ENCODE measurements at regions not wholly inside any gene's neighbourhood (a gene's known extent, or its start where the extent isn't known, plus 50 kb on each side); places are given as distances from the start of the nearest gene placed in this dataset.

DNA sequence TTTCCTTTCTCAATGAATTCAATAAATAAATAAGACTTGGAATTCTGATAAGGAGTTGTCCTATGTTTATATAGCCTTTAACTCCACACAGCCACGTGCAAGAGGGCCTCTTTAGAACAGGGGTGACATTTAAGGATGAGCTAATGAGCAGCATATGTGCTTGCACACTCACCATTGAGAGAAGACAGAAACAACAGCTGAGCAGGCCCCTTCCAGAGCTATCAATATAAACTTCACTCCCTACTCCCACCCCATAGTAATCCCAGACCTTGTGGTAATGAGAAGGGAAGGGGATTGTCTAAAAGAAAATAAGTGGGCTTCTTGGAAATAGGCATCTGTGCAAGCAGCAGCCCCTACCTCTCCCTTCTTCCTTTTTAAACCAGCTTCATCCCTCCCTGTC, 176.0 kb downstream of the SEC16B start:
- no peaks in the 10 kb centered on the region for H3K4me1 ChIP-seq (ENCODE audit: control insufficient read depth in 3 of 3, insufficient read depth in 2 of 3, low read depth in 1 of 3, low read length in 2 of 3)
- no peaks in the 10 kb centered on the region for H3K9me3 ChIP-seq (ENCODE audit: control insufficient read depth in 2 of 2, insufficient read depth in 1 of 2, low read depth in 1 of 2, low read length in 1 of 2)
- 0 to 7% (median 0%) methylated on average over 1 of the region's 1 CpG for WGBS, 3 donors
- H3K36me3 ChIP-seq (ENCODE audit: control insufficient read depth in 3 of 3, insufficient read depth in 2 of 3, low read depth in 1 of 3, low read length in 3 of 3): no peaks in the 10 kb centered on the region
- peaks cover 0 to 3% (median 0%) of the 10 kb centered on the region in 3 donors for H3K27me3 ChIP-seq (ENCODE audit: control insufficient read depth in 3 of 3, insufficient read depth in 3 of 3, low read length in 3 of 3)
- no peak overlapping the region for H3K4me3 ChIP-seq (ENCODE audit: low read depth in 1 of 3, low read length in 3 of 3)
- FAIRE-seq: no peak
- no peak overlapping the region for H3K27ac ChIP-seq (ENCODE audit: low read depth in 1 of 3, low read length in 2 of 3)
- DNase-seq: no peak

DNA sequence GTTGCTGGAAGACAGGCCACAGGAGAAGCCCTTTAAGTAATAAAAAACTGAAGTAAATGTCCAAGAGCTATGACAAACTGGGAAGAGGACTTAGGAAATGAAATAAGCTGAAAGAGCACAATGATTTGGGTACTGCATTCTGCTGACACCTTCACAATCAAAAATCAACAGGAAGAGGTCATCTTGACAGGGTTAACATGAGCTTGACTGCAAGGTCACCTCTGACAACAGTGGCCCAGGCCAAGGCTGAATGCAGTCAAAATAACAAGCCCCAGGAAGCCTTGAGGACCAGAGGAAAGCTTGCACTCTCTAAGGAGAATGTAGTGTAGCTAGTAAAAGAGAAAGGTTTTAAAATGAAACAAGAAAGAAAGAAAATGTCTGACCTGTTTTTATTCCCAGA, 179.3 kb downstream of the SEC16B start:
- DNase-seq (no peak), FAIRE-seq (no peak)
- H3K9me3 ChIP-seq (ENCODE audit: control insufficient read depth in 2 of 2, insufficient read depth in 1 of 2, low read depth in 1 of 2, low read length in 1 of 2): no peaks in the 10 kb centered on the region
- no peaks in the 10 kb centered on the region for H3K27me3 ChIP-seq (ENCODE audit: control insufficient read depth in 3 of 3, insufficient read depth in 3 of 3, low read length in 3 of 3)
- H3K36me3 ChIP-seq (ENCODE audit: control insufficient read depth in 3 of 3, insufficient read depth in 2 of 3, low read depth in 1 of 3, low read length in 3 of 3): no peaks in the 10 kb centered on the region
- no peak overlapping the region for H3K4me3 ChIP-seq (ENCODE audit: low read depth in 1 of 3, low read length in 3 of 3)
- H3K27ac ChIP-seq (ENCODE audit: low read depth in 1 of 3, low read length in 2 of 3): no peak overlapping the region
- H3K4me1 ChIP-seq (ENCODE audit: control insufficient read depth in 3 of 3, insufficient read depth in 2 of 3, low read depth in 1 of 3, low read length in 2 of 3): no peaks in the 10 kb centered on the region

DNA sequence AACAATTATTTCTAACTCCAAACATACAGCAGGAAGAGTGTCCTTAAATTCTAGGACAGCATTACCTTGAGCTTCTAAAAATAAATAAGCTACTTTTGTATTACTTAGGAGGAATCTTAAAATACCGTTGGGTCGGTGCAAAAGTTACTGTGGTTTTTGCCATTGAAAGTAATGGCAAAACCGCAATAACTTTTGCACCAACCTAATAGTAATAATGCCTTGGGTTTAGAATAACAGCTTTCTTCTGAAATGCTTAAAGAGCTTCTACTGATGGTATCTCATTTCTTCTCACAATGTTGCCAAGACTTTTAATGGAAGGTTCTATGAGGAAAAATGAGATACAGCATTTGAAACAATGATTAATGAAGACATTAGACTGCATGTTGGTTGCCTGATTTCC, 179.9 kb downstream of the SEC16B start:
- Histone ChIP-seq H3K4me3 (ENCODE audit: low read depth in 1 of 3, low read length in 3 of 3) (no peak overlapping the region), H3K9me3 (ENCODE audit: control insufficient read depth in 2 of 2, insufficient read depth in 1 of 2, low read depth in 1 of 2, low read length in 1 of 2) (no peaks in the 10 kb centered on the region), H3K36me3 (ENCODE audit: control insufficient read depth in 3 of 3, insufficient read depth in 2 of 3, low read depth in 1 of 3, low read length in 3 of 3) (no peaks in the 10 kb centered on the region), H3K27me3 (ENCODE audit: control insufficient read depth in 3 of 3, insufficient read depth in 3 of 3, low read length in 3 of 3) (no peaks in the 10 kb centered on the region), H3K27ac (ENCODE audit: low read depth in 1 of 3, low read length in 2 of 3) (no peak overlapping the region), H3K4me1 (ENCODE audit: control insufficient read depth in 3 of 3, insufficient read depth in 2 of 3, low read depth in 1 of 3, low read length in 2 of 3) (no peaks in the 10 kb centered on the region)
- no peak for DNase-seq
- FAIRE-seq: no peak
- WGBS, 3 donors: 80 to 90% (median 81%) methylated on average over 3 of the region's 3 CpGs

DNA sequence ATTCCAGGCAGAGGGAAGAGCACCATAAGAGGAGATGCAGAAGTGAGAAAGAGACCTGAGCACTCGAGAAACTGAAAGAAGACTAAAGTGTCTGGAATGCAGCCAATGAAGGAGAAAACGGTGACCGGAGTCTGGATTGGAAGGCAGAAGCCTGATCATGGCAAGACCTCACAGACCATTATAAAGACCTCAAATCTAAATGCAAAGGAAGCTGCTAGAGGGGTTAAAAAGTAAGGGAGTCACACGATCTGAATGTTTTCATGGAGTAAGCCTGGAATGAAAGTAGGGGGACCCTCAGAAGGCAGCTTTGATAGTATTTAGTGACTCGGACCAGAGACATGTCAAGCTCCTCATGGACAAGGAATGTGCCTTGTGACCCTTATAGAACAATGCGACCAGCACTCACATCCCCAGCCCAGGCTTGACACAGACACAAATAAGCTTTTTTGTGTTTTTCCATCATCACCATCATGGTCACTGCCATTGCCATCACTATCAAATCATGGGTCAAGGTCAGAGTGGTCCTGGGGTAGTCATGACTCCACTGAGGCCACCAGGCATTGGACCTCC, 183.6 kb downstream of the SEC16B start:
- no peaks in the 10 kb centered on the region for H3K27me3 ChIP-seq (ENCODE audit: control insufficient read depth in 3 of 3, insufficient read depth in 3 of 3, low read length in 3 of 3)
- no peaks in the 10 kb centered on the region for H3K4me1 ChIP-seq (ENCODE audit: control insufficient read depth in 3 of 3, insufficient read depth in 2 of 3, low read depth in 1 of 3, low read length in 2 of 3)
- no peaks in the 10 kb centered on the region for H3K36me3 ChIP-seq (ENCODE audit: control insufficient read depth in 3 of 3, insufficient read depth in 2 of 3, low read depth in 1 of 3, low read length in 3 of 3)
- DNase-seq (no peak), FAIRE-seq (no peak)
- no peak overlapping the region for H3K4me3 ChIP-seq (ENCODE audit: low read depth in 1 of 3, low read length in 3 of 3)
- 70 to 74% (median 74%) methylated on average over 6 of the region's 6 CpGs for WGBS, 3 donors
- no peak overlapping the region for H3K27ac ChIP-seq (ENCODE audit: low read depth in 1 of 3, low read length in 2 of 3)
- H3K9me3 ChIP-seq (ENCODE audit: control insufficient read depth in 2 of 2, insufficient read depth in 1 of 2, low read depth in 1 of 2, low read length in 1 of 2): no peaks in the 10 kb centered on the region

DNA sequence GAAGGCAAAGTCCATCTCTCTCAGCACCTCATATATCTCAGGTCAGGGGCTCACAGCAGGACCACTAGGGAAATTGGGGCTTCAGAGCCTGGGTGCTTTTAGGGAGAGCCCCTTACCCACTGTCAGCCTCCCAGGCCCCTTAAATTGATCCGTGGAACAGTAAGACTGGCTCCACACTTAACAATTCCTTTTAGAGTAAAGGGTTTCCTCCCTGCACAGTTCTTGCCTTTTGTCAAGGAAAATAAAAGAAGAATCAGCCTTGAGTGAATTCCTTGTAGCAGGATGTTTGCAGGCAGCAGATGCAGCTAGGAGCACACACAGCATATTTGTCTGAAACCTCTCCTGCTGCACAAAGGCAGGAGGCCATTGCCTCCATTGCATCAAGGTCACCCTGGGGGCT, 184.9 kb downstream of the SEC16B start:
- FAIRE-seq: no peak
- DNase-seq: no peak
- WGBS, 3 donors: 61 to 77% (median 75%) methylated on average over 1 of the region's 1 CpG
- Histone ChIP-seq H3K27me3 (ENCODE audit: control insufficient read depth in 3 of 3, insufficient read depth in 3 of 3, low read length in 3 of 3) (no peaks in the 10 kb centered on the region), H3K27ac (ENCODE audit: low read depth in 1 of 3, low read length in 2 of 3) (no peak overlapping the region), H3K4me1 (ENCODE audit: control insufficient read depth in 3 of 3, insufficient read depth in 2 of 3, low read depth in 1 of 3, low read length in 2 of 3) (no peaks in the 10 kb centered on the region), H3K4me3 (ENCODE audit: low read depth in 1 of 3, low read length in 3 of 3) (no peak overlapping the region), H3K36me3 (ENCODE audit: control insufficient read depth in 3 of 3, insufficient read depth in 2 of 3, low read depth in 1 of 3, low read length in 3 of 3) (no peaks in the 10 kb centered on the region), H3K9me3 (ENCODE audit: control insufficient read depth in 2 of 2, insufficient read depth in 1 of 2, low read depth in 1 of 2, low read length in 1 of 2) (no peaks in the 10 kb centered on the region)

DNA sequence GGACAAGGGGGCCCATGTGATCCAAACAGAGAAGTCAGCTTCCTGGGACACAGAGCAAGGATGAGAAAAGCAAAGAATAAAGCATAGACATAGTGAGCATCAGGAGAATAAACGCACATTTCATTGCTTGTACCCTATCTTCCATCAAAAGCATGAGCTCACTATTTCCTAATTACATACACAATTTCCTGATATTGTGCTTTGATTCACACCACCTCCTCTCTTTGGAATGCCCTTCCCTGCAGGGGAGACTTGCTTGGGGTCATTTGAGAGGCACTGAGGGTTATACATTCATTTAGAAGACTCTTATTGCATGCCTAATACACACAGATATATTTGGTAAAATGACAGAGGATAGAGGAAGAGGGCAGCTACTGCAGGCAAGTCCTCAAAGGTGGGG, 185.4 kb downstream of the SEC16B start:
- WGBS, 3 donors: 66 to 83% (median 78%) methylated on average over 1 of the region's 1 CpG
- Histone ChIP-seq H3K36me3 (ENCODE audit: control insufficient read depth in 3 of 3, insufficient read depth in 2 of 3, low read depth in 1 of 3, low read length in 3 of 3) (no peaks in the 10 kb centered on the region), H3K4me1 (ENCODE audit: control insufficient read depth in 3 of 3, insufficient read depth in 2 of 3, low read depth in 1 of 3, low read length in 2 of 3) (no peaks in the 10 kb centered on the region), H3K9me3 (ENCODE audit: control insufficient read depth in 2 of 2, insufficient read depth in 1 of 2, low read depth in 1 of 2, low read length in 1 of 2) (no peaks in the 10 kb centered on the region), H3K27ac (ENCODE audit: low read depth in 1 of 3, low read length in 2 of 3) (no peak overlapping the region), H3K4me3 (ENCODE audit: low read depth in 1 of 3, low read length in 3 of 3) (no peak overlapping the region), H3K27me3 (ENCODE audit: control insufficient read depth in 3 of 3, insufficient read depth in 3 of 3, low read length in 3 of 3) (no peaks in the 10 kb centered on the region)
- DNase-seq (no peak), FAIRE-seq (no peak)

DNA sequence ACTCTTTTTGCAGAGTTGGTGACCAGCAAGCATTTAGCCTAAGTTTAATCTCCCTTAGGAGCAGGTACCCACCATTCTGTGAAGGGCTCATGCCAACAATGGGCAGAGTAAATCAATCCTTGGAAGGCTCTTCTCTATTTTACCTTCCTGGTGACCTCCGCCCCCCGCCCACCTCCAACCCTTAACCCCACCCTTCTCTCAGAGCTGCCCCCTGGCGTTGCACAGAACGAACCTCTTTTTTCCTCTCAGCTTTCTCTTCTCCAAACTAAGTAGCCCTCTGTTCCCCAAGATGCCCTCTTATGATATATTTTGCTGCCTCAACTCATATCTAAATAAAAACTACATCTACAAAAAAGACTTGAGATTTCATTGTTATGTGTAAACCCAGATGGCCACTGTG, 186.8 kb downstream of the SEC16B start:
- Histone ChIP-seq H3K27ac (ENCODE audit: low read depth in 1 of 3, low read length in 2 of 3) (no peak overlapping the region), H3K9me3 (ENCODE audit: control insufficient read depth in 2 of 2, insufficient read depth in 1 of 2, low read depth in 1 of 2, low read length in 1 of 2) (no peaks in the 10 kb centered on the region), H3K27me3 (ENCODE audit: control insufficient read depth in 3 of 3, insufficient read depth in 3 of 3, low read length in 3 of 3) (no peaks in the 10 kb centered on the region), H3K4me3 (ENCODE audit: low read depth in 1 of 3, low read length in 3 of 3) (no peak overlapping the region), H3K4me1 (ENCODE audit: control insufficient read depth in 3 of 3, insufficient read depth in 2 of 3, low read depth in 1 of 3, low read length in 2 of 3) (no peaks in the 10 kb centered on the region), H3K36me3 (ENCODE audit: control insufficient read depth in 3 of 3, insufficient read depth in 2 of 3, low read depth in 1 of 3, low read length in 3 of 3) (no peaks in the 10 kb centered on the region)
- FAIRE-seq: no peak
- no peak for DNase-seq
- 57 to 78% (median 73%) methylated on average over 4 of the region's 4 CpGs for WGBS, 3 donors

DNA sequence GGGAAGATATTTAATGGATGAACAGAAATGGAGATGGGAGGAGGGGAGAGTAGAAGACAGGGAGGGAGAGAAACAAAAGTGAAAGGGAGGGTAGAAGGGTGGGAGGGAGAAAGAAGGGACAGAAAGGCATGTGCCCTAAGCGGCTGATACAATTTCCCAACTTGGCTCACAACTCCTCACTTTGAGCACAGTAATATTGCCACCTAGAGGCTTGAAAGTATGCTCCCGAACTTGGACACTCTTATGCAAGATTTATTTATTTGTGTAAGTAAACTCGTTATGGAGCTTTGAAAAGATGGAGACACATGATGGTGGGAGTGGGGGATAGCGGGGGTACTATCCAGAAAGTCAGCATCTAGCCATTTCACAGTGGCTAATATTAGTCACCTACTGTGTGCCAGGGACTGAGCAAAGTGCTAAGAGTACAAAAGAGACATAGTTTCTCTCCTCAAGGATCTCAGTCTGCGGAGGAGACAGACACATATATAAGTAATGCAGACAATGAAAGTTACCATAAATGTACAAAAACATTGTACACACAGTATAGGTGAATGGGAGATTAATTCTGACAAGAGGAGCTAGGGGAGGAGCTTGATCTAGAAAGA, 189.7 kb downstream of the SEC16B start:
- DNase-seq (peak; percentile 29 to 33), FAIRE-seq (no peak)
- Histone ChIP-seq H3K27me3 (ENCODE audit: control insufficient read depth in 3 of 3, insufficient read depth in 3 of 3, low read length in 3 of 3) (no peaks in the 10 kb centered on the region), H3K4me1 (ENCODE audit: control insufficient read depth in 3 of 3, insufficient read depth in 2 of 3, low read depth in 1 of 3, low read length in 2 of 3) (no peaks in the 10 kb centered on the region), H3K4me3 (ENCODE audit: low read depth in 1 of 3, low read length in 3 of 3) (no peak overlapping the region), H3K36me3 (ENCODE audit: control insufficient read depth in 3 of 3, insufficient read depth in 2 of 3, low read depth in 1 of 3, low read length in 3 of 3) (no peaks in the 10 kb centered on the region), H3K27ac (ENCODE audit: low read depth in 1 of 3, low read length in 2 of 3) (no peak overlapping the region), H3K9me3 (ENCODE audit: control insufficient read depth in 2 of 2, insufficient read depth in 1 of 2, low read depth in 1 of 2, low read length in 1 of 2) (no peaks in the 10 kb centered on the region)
- WGBS, 3 donors: 24 to 29% (median 25%) methylated on average over 5 of the region's 5 CpGs

Measured in small intestine (tissue), 7 donors.